Upper lobe of right lung (tissue), 1 donor: ENCODE measurements at regions not wholly inside any gene's neighbourhood (a gene's known extent, or its start where the extent isn't known, plus 50 kb on each side); places are given as distances from the start of the nearest gene placed in this dataset.
"Not testable (repeated sequence)": the region's sequence is repeated elsewhere in the genome, so short reads cannot be mapped to it uniquely, and the experiment has no call there.

ENCODE experiments used
- ATAC-seq: fragments of 200-7000 bp; cut with Tn5 transposase; one replicate; pipeline ENCODE4 v1.9.1; 2020; ENCODE audit warnings: mild to moderate bottlenecking, moderate library complexity
- DNase-seq: peaks from one replicate; pipeline ENCODE4 v3.0.0-alpha.2; 2020
- H3K27ac ChIP-seq: fragments of 200-600 bp; one replicate; pipeline ENCODE4 v1.8.0; 2022
- H3K27me3 ChIP-seq: fragments of 200-600 bp; one replicate; pipeline ENCODE4 v1.8.0; 2022; ENCODE audit warnings: mild to moderate bottlenecking
- H3K36me3 ChIP-seq: fragments of 200-600 bp; one replicate; pipeline ENCODE4 v1.8.0; 2022
- H3K4me1 ChIP-seq: fragments of 200-600 bp; one replicate; pipeline ENCODE4 v1.8.0; 2022
- H3K4me3 ChIP-seq: fragments of 200-600 bp; one replicate; pipeline ENCODE4 v1.8.0; 2022; ENCODE audit warnings: mild to moderate bottlenecking
- H3K9me3 ChIP-seq: fragments of 200-600 bp; one replicate; pipeline ENCODE4 v1.8.0; 2022
- CTCF ChIP-seq: fragments of 200-600 bp; IDR thresholded peaks from one replicate; pipeline ENCODE4 v1.8.0; 2022; ENCODE audit warnings: antibody characterized with exemption
- intact Hi-C: fragments of 100-400 bp; cut with DNase I; formaldehyde crosslinking; loops from one replicate; pipeline ENCODE4 v1.11.0; 2022
- donor health status: DM: no; HTN: yes; CAD: no; lungs with severe emphysema.

GRCh38 chr6:50962213-50962759 is 143.6 kb downstream of the TFAP2B start:
- Histone ChIP-seq H3K9me3 (no peaks in the 10 kb centered on the region), H3K27ac (no peak overlapping the region), H3K4me3 (no peak overlapping the region), H3K27me3 (no peaks in the 10 kb centered on the region), H3K4me1 (no peaks in the 10 kb centered on the region), H3K36me3 (no peaks in the 10 kb centered on the region)
- DNase-seq (no peak), ATAC-seq (no peak)
- intact Hi-C loops, result no loop called here
- no peak for TF ChIP-seq CTCF

- no peak for TF ChIP-seq CTCF
- H3K4me1 ChIP-seq, result no peaks in the 10 kb centered on the region
- no peaks in the 10 kb centered on the region for H3K9me3 ChIP-seq
- H3K36me3 ChIP-seq, result no peaks in the 10 kb centered on the region
- H3K4me3 ChIP-seq, result no peak overlapping the region
- no peak overlapping the region for H3K27ac ChIP-seq
- intact Hi-C loops, result no loop called here
- H3K27me3 ChIP-seq, result no peaks in the 10 kb centered on the region
- DNase-seq, result no peak
- no peak for ATAC-seq
These were observed 145.3 kb downstream of the TFAP2B start for GRCh38 chr6:50963952-50964351.

GRCh38 chr6:50965495-50965894 is 146.8 kb downstream of the TFAP2B start:
- Histone ChIP-seq H3K36me3 (no peaks in the 10 kb centered on the region), H3K4me3 (no peak overlapping the region), H3K9me3 (no peaks in the 10 kb centered on the region), H3K27ac (no peak overlapping the region), H3K27me3 (no peaks in the 10 kb centered on the region), H3K4me1 (no peaks in the 10 kb centered on the region)
- ATAC-seq (no peak), DNase-seq (no peak)
- TF ChIP-seq CTCF, result no peak
- intact Hi-C loops, result no loop called here

GRCh38 chr6:50966532-50966931 is 147.9 kb downstream of the TFAP2B start:
- TF ChIP-seq CTCF, result no peak
- H3K27me3 ChIP-seq, result no peaks in the 10 kb centered on the region
- no peaks in the 10 kb centered on the region for H3K9me3 ChIP-seq
- H3K4me1 ChIP-seq, result no peaks in the 10 kb centered on the region
- DNase-seq, result no peak
- no peak for ATAC-seq
- no peaks in the 10 kb centered on the region for H3K36me3 ChIP-seq
- intact Hi-C loops, result no loop called here
- no peak overlapping the region for H3K4me3 ChIP-seq
- no peak overlapping the region for H3K27ac ChIP-seq

GRCh38 chr6:50966986-50967385 is 148.3 kb downstream of the TFAP2B start:
- Histone ChIP-seq H3K27me3 (no peaks in the 10 kb centered on the region), H3K4me3 (no peak overlapping the region), H3K36me3 (no peaks in the 10 kb centered on the region), H3K9me3 (no peaks in the 10 kb centered on the region), H3K27ac (no peak overlapping the region), H3K4me1 (no peaks in the 10 kb centered on the region)
- ATAC-seq, result no peak
- TF ChIP-seq CTCF, result no peak
- intact Hi-C loops, result no loop called here
- DNase-seq, result no peak

- H3K36me3 ChIP-seq, H3K4me3 ChIP-seq, H3K9me3 ChIP-seq, H3K4me1 ChIP-seq, DNase-seq, H3K27me3 ChIP-seq, intact Hi-C loops, H3K27ac ChIP-seq, ATAC-seq: not testable (repeated sequence)
These were observed 149.6 kb downstream of the TFAP2B start for GRCh38 chr6:50968246-50968645.
